Left cardiac atrium (tissue), 4 donors: ENCODE measurements at regions not wholly inside any gene's neighbourhood (a gene's known extent, or its start where the extent isn't known, plus 50 kb on each side); places are given as distances from the start of the nearest gene placed in this dataset.

Source experiments
- ATAC-seq, 2 donors: fragments of 200-7000 bp; cut with Tn5 transposase; one replicate each; pipeline ENCODE4 v1.9.1; 2020; ENCODE audit warnings: mild to moderate bottlenecking in 2 of 2, moderate library complexity in 2 of 2
- DNase-seq: peaks from one replicate; pipeline ENCODE4 v3.0.0-alpha.2; 2020
- intact Hi-C, 2 donors: fragments of 100-400 bp; cut with DNase I; formaldehyde crosslinking; loops; one replicate each; pipeline versions ENCODE4 v1.14.1 to v1.15.1; 2022 to 2023
- donor health status: DM: no; HTN: yes; CAD: no.
- donor health status: DM: no; HTN: yes; CAD: no; lungs with severe emphysema.
- donor health status: DM: yes; HTN: yes; CAD: no.
- donor health status: Dilated cardiomyopathy.

- ATAC-seq, result no peak
- intact Hi-C loops, result no loop called here
- DNase-seq, result no peak
Measured at GRCh38 chr2:104236491-104236890, 617.4 kb upstream of the POU3F3 start.

- no peak for DNase-seq
- intact Hi-C loops, result no loop called here
- ATAC-seq, result no peak
Measured at GRCh38 chr2:104240984-104241383, 612.9 kb upstream of the POU3F3 start.

- intact Hi-C loops, result no loop called here
- DNase-seq (no peak), ATAC-seq (no peak)
Measured at GRCh38 chr2:104249629-104250028, 604.3 kb upstream of the POU3F3 start.

GRCh38 chr2:104250635-104251034 is 603.3 kb upstream of the POU3F3 start:
- ATAC-seq (no peak), DNase-seq (no peak)
- intact Hi-C loops, result no loop called here

GRCh38 chr2:104254017-104254416 is 599.9 kb upstream of the POU3F3 start:
- ATAC-seq (no peak), DNase-seq (no peak)
- intact Hi-C loops, result no loop called here

GRCh38 chr2:104262714-104263113 is 591.2 kb upstream of the POU3F3 start:
- DNase-seq (no peak), ATAC-seq (no peak)
- intact Hi-C loops, result no loop called here

GRCh38 chr2:104279646-104280045 is 574.3 kb upstream of the POU3F3 start:
- ATAC-seq (no peak), DNase-seq (no peak)
- intact Hi-C loops, result no loop called here

- no peak for ATAC-seq
- DNase-seq, result no peak
- intact Hi-C loops, result no loop called here
Measured at GRCh38 chr2:104280216-104280615, 573.7 kb upstream of the POU3F3 start.

- intact Hi-C loops, result no loop called here
- ATAC-seq (no peak), DNase-seq (no peak)
Measured at GRCh38 chr2:104286841-104287240, 567.1 kb upstream of the POU3F3 start.

- ATAC-seq, result no peak
- intact Hi-C loops, result no loop called here
- DNase-seq, result no peak
Measured at GRCh38 chr2:104289651-104290565, 564.0 kb upstream of the POU3F3 start.

GRCh38 chr2:104290566-104290891 is 563.4 kb upstream of the POU3F3 start:
- DNase-seq, result no peak
- intact Hi-C loops, result no loop called here
- no peak for ATAC-seq

GRCh38 chr2:104312684-104313083 is 541.2 kb upstream of the POU3F3 start:
- intact Hi-C loops, result no loop called here
- ATAC-seq (no peak), DNase-seq (no peak)

GRCh38 chr2:104318001-104318665 is 535.8 kb upstream of the POU3F3 start:
- intact Hi-C loops, result no loop called here
- ATAC-seq (no peak), DNase-seq (no peak)

GRCh38 chr2:104321116-104321795 is 532.7 kb upstream of the POU3F3 start:
- DNase-seq, result no peak
- intact Hi-C loops, result no loop called here
- no peak for ATAC-seq

- no peak for ATAC-seq
- no peak for DNase-seq
- intact Hi-C loops, result no loop called here
Measured at GRCh38 chr2:104321796-104322349, 532.0 kb upstream of the POU3F3 start.

GRCh38 chr2:104332731-104333130 is 521.2 kb upstream of the POU3F3 start:
- ATAC-seq (no peak), DNase-seq (no peak)
- intact Hi-C loops, result no loop called here

- ATAC-seq (no peak), DNase-seq (no peak)
- intact Hi-C loops, result no loop called here
Measured at GRCh38 chr2:104337869-104338268, 516.0 kb upstream of the POU3F3 start.

- DNase-seq (no peak), ATAC-seq (no peak)
- intact Hi-C loops, result no loop called here
Measured at GRCh38 chr2:104340162-104340561, 513.8 kb upstream of the POU3F3 start.

- ATAC-seq (no peak), DNase-seq (no peak)
- intact Hi-C loops, result no loop called here
Measured at GRCh38 chr2:104340879-104341828, 512.8 kb upstream of the POU3F3 start.
